ENCODE measurements at regions not wholly inside any gene's neighbourhood (a gene's known extent, or its start where the extent isn't known, plus 50 kb on each side); places are given as distances from the start of the nearest gene placed in this dataset.

GRCh38 chr7:41399171-41399570, 303.7 kb downstream of the INHBA start:
- H3K4me1 ChIP-seq (replicated peaks in 1 of 4; ENCODE audit: control insufficient read depth in 3 of 4, insufficient read depth in 4 of 4, low read length in 3 of 4): no peaks in the 10 kb centered on the region
- H3K23ac ChIP-seq (ENCODE audit: insufficient read length): no peak overlapping the region
- H3K79me1 ChIP-seq (ENCODE audit: low read depth, low read length): no peaks in the 10 kb centered on the region
- H3K27me3 ChIP-seq (replicated peaks in 1 of 4; ENCODE audit: control insufficient read depth in 3 of 4, extremely low read depth in 1 of 4, insufficient read depth in 3 of 4, low read length in 3 of 4): no peaks in the 10 kb centered on the region
- H3K9ac ChIP-seq (replicated peaks in 1 of 4; ENCODE audit: extremely low read depth in 1 of 4, low read depth in 3 of 4, low read length in 3 of 4): no peak overlapping the region
- H3K18ac ChIP-seq (ENCODE audit: extremely low read depth, low read length): no peak overlapping the region
- H2AFZ ChIP-seq (ENCODE audit: low read length): no peak overlapping the region
- no peaks in the 10 kb centered on the region for H3K23me2 ChIP-seq (ENCODE audit: low read depth, low read length)
- H3K56ac ChIP-seq (replicated peaks; ENCODE audit: insufficient read length, low read depth, low read length): no peak overlapping the region
- H3K36me3 ChIP-seq (ENCODE audit: control insufficient read depth in 2 of 4, insufficient read depth in 4 of 4, low read length in 3 of 4): no peaks in the 10 kb centered on the region
- H3K27ac ChIP-seq (ENCODE audit: low read depth, low read length): no peak overlapping the region
- no peaks in the 10 kb centered on the region for H3K79me2 ChIP-seq (ENCODE audit: control insufficient read depth in 1 of 2, insufficient read depth in 2 of 2, low read length in 2 of 2)
- POLR2A ChIA-PET (ENCODE audit: partially characterized antibody): no interaction called here
- CTCF ChIA-PET (ENCODE audit: partially characterized antibody): interaction anchor here (0.6 to 2.2 kb wide), 3 partner anchors 309 to 348 kb away, joined by 3 to 10 read pairs (median 3); no protein-coding TSS in a partner anchor
- H2BK120ac ChIP-seq (replicated peaks; ENCODE audit: low read depth, low read length): no peak overlapping the region
- no peak overlapping the region for H2BK12ac ChIP-seq (ENCODE audit: low read depth, low read length)
- H4K20me1 ChIP-seq (replicated peaks in 1 of 2; ENCODE audit: control insufficient read depth in 1 of 2, insufficient read depth in 2 of 2, low read length in 2 of 2): no peaks in the 10 kb centered on the region
- no peak overlapping the region for H2BK5ac ChIP-seq (ENCODE audit: low read depth, low read length)
- WGBS, 2 experiments (ENCODE audit: extremely low coverage in 1 of 2, insufficient coverage in 1 of 2, insufficient read length in 1 of 2, insufficient replicate concordance in 2 of 2, low coverage in 1 of 2, low lambda C conversion rate in 2 of 2, missing lambda C conversion rate in 1 of 2): 87% methylated on average over 3 of the region's 3 CpGs; no CpG with 5 or more reads in 1 of the 2 experiments
- H3K14ac ChIP-seq (ENCODE audit: insufficient read length): no peak overlapping the region
- no peak overlapping the region for H2AK5ac ChIP-seq (ENCODE audit: low read depth, low read length)
- H3K4me3 ChIP-seq (ENCODE audit: extremely low read depth in 1 of 4, insufficient read depth in 2 of 4, low read depth in 3 of 4, low read length in 4 of 4): no peak overlapping the region
- FAIRE-seq (no peak), DNase-seq (ENCODE audit: low read depth in 1 of 2, low spot score in 2 of 2) (no peak)
- H4K91ac ChIP-seq (replicated peaks; ENCODE audit: insufficient read length, low read length): no peak overlapping the region
- no peak overlapping the region for H2BK20ac ChIP-seq (ENCODE audit: low read length)
- H4K8ac ChIP-seq (ENCODE audit: extremely low read depth, insufficient read depth, low read length): no peak overlapping the region
- no peak overlapping the region for H3K4me2 ChIP-seq (ENCODE audit: insufficient read depth in 1 of 2, low read depth in 2 of 2, low read length in 2 of 2)
- no peak overlapping the region for H2BK15ac ChIP-seq (ENCODE audit: low read length)
- TF ChIP-seq TAF1 (IDR thresholded peaks at IDR 0.05; ENCODE audit: low read depth, low read length): no peak
- TF ChIP-seq ASH2L (IDR thresholded peaks at IDR 0.05; ENCODE audit: low read length): no peak
- no peak for TF ChIP-seq FOSL1 (IDR thresholded peaks at IDR 0.05; ENCODE audit: insufficient read depth, low read depth, low read length)
- TF ChIP-seq SIX5 (IDR thresholded peaks at IDR 0.05; ENCODE audit: low read depth, low read length): no peak
- TF ChIP-seq CEBPB (IDR thresholded peaks at IDR 0.05; ENCODE audit: low read depth, low read length): no peak
- no peak overlapping the region for H3K4ac ChIP-seq (replicated peaks; ENCODE audit: insufficient read length, low read depth, low read length)
- no peaks in the 10 kb centered on the region for H3K9me3 ChIP-seq (ENCODE audit: insufficient read depth in 2 of 2, low read depth in 1 of 2, low read length in 1 of 2)
- H4K5ac ChIP-seq (ENCODE audit: insufficient read length, low read depth, low read length): no peak overlapping the region
